ENCODE measurements at regions not wholly inside any gene's neighbourhood (a gene's known extent, or its start where the extent isn't known, plus 50 kb on each side); places are given as distances from the start of the nearest gene placed in this dataset.

DNA sequence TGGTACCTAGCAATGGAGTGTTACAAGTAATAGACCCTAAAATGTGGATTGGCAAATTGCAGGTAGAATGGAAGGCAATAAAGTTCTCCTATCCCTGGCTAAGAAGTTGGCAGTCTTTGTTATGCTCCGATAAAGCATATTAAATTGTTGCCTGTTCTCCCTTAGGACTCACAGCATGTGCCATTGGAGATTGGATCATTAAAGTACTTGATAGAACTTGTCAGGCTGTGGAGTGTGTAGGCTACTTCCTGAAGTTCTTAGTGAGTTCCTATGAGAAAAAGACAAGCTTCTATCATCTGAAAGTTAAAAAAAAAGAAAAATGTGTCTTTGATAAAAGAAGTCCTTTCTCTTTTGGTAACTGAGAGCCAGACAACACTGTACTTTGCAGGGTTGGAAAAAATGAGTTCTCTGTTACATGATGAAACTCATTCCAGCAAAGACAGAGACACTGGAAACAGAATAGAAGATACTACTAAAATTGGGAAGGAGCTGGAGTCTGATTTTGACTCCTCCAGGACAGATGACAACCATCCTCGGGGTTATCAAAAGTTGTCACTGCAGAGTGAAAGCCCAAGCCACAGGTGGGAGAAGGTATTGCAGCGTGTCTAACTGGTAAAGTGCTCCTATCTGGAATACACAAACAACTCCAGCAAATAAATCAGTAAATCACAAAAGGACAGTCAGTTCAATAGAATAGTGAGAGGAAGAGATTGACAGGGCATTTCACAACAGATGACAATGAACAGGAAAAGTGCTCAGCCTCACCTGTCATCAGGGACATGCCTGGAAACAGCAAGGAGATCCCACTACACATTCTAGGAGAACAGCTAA is 87.5 kb upstream of the WDR26 start:
- H3K9ac ChIP-seq (ENCODE audit: low read depth, low read length, poor library complexity, severe bottlenecking): no peak overlapping the region
- no peaks in the 10 kb centered on the region for H3F3A ChIP-seq (ENCODE audit: low read depth)
- no peaks in the 10 kb centered on the region for H4K20me1 ChIP-seq (ENCODE audit: insufficient read depth, low read length, poor library complexity, severe bottlenecking)
- no peaks in the 10 kb centered on the region for H3K36me3 ChIP-seq (ENCODE audit: insufficient read depth, low read length)
- no peaks in the 10 kb centered on the region for H3K4me1 ChIP-seq (ENCODE audit: insufficient read depth, low read length, poor library complexity, severe bottlenecking)
- no peaks in the 10 kb centered on the region for H3K79me2 ChIP-seq (ENCODE audit: insufficient read depth, low read length)
- no peaks in the 10 kb centered on the region for H3K9me2 ChIP-seq (replicated peaks; ENCODE audit: low read depth, low read length)
- no peak overlapping the region for H3K4me2 ChIP-seq (ENCODE audit: low read depth, low read length, poor library complexity, severe bottlenecking)
- H3K9me3 ChIP-seq (ENCODE audit: insufficient read depth, low read depth, low read length): no peaks in the 10 kb centered on the region
- TF ChIP-seq EZH2phosphoT487 (IDR thresholded peaks at IDR 0.05; ENCODE audit: borderline replicate concordance): no peak
- TF ChIP-seq, protein P1, sequence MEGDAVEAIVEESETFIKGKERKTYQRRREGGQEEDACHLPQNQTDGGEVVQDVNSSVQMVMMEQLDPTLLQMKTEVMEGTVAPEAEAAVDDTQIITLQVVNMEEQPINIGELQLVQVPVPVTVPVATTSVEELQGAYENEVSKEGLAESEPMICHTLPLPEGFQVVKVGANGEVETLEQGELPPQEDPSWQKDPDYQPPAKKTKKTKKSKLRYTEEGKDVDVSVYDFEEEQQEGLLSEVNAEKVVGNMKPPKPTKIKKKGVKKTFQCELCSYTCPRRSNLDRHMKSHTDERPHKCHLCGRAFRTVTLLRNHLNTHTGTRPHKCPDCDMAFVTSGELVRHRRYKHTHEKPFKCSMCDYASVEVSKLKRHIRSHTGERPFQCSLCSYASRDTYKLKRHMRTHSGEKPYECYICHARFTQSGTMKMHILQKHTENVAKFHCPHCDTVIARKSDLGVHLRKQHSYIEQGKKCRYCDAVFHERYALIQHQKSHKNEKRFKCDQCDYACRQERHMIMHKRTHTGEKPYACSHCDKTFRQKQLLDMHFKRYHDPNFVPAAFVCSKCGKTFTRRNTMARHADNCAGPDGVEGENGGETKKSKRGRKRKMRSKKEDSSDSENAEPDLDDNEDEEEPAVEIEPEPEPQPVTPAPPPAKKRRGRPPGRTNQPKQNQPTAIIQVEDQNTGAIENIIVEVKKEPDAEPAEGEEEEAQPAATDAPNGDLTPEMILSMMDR (conservative IDR thresholded peaks at IDR 0.05; ENCODE audit: low read length): no peak; the same call in 1 of the 2 replicates
- H3K4me3 ChIP-seq (ENCODE audit: low read length, poor library complexity, severe bottlenecking): no peak overlapping the region
- H3K27me3 ChIP-seq (ENCODE audit: insufficient read depth, low read length, poor library complexity, severe bottlenecking): no peaks in the 10 kb centered on the region
- no peak overlapping the region for H2AFZ ChIP-seq (ENCODE audit: low read length)

DNA sequence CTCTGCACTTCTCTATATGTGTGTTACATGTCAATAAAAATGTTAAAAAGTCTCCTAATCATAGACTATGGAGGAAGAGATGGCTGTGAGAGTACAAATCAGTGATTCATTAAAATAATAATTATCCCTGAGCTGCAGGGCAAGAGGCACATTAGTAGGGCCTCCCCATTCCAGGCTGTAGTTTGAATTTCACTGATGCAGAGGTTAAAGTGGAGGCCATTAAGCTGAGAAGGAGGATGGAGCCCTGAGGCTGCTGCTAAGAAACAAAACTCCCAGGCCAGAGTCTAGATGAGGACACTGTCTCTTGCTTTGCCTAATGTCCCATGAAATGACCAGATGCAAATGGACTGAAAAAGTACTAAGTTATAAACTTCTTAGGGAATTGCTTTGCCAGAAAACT is 89.1 kb upstream of the WDR26 start:
- Histone ChIP-seq H3K4me2 (ENCODE audit: low read depth, low read length, poor library complexity, severe bottlenecking) (no peak overlapping the region), H3K27me3 (ENCODE audit: insufficient read depth, low read length, poor library complexity, severe bottlenecking) (no peaks in the 10 kb centered on the region), H3K9me2 (replicated peaks; ENCODE audit: low read depth, low read length) (no peaks in the 10 kb centered on the region), H3K36me3 (ENCODE audit: insufficient read depth, low read length) (no peaks in the 10 kb centered on the region), H4K20me1 (ENCODE audit: insufficient read depth, low read length, poor library complexity, severe bottlenecking) (no peaks in the 10 kb centered on the region), H3K4me1 (ENCODE audit: insufficient read depth, low read length, poor library complexity, severe bottlenecking) (no peaks in the 10 kb centered on the region), H3F3A (ENCODE audit: low read depth) (no peaks in the 10 kb centered on the region), H3K4me3 (ENCODE audit: low read length, poor library complexity, severe bottlenecking) (no peak overlapping the region), H2AFZ (ENCODE audit: low read length) (no peak overlapping the region), H3K79me2 (ENCODE audit: insufficient read depth, low read length) (no peaks in the 10 kb centered on the region), H3K9ac (ENCODE audit: low read depth, low read length, poor library complexity, severe bottlenecking) (no peak overlapping the region), H3K9me3 (ENCODE audit: insufficient read depth, low read depth, low read length) (no peaks in the 10 kb centered on the region)
- no peak for TF ChIP-seq EZH2phosphoT487 (IDR thresholded peaks at IDR 0.05; ENCODE audit: borderline replicate concordance)
- TF ChIP-seq, protein P1 (conservative IDR thresholded peaks at IDR 0.05; ENCODE audit: low read length): no peak

DNA sequence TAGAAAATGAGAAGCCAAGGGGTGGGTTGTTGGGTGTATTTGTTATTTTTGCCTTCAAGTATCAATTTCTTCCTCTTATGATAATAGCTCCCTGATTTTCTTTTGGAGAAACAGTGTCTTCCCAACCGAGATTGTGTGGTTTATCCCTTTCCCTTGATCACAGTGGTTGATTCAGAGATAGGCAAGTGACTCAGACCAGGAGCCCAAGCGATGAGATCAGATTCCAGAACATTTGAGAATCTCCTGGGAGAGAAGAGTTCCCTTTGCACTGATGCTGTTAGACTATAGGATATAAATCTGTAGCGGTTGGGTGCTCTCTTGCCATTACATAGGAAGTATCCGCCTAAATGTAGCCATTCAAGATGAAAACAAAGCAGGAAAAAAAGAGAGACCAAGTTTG is 90.1 kb upstream of the WDR26 start:
- Histone ChIP-seq H2AFZ (ENCODE audit: low read length) (no peak overlapping the region), H3K4me3 (ENCODE audit: low read length, poor library complexity, severe bottlenecking) (no peak overlapping the region), H4K20me1 (ENCODE audit: insufficient read depth, low read length, poor library complexity, severe bottlenecking) (no peaks in the 10 kb centered on the region), H3F3A (ENCODE audit: low read depth) (no peaks in the 10 kb centered on the region), H3K79me2 (ENCODE audit: insufficient read depth, low read length) (no peaks in the 10 kb centered on the region), H3K36me3 (ENCODE audit: insufficient read depth, low read length) (no peaks in the 10 kb centered on the region), H3K27me3 (ENCODE audit: insufficient read depth, low read length, poor library complexity, severe bottlenecking) (no peaks in the 10 kb centered on the region), H3K9me3 (ENCODE audit: insufficient read depth, low read depth, low read length) (no peaks in the 10 kb centered on the region), H3K4me2 (ENCODE audit: low read depth, low read length, poor library complexity, severe bottlenecking) (no peak overlapping the region), H3K9ac (ENCODE audit: low read depth, low read length, poor library complexity, severe bottlenecking) (no peak overlapping the region), H3K9me2 (replicated peaks; ENCODE audit: low read depth, low read length) (no peaks in the 10 kb centered on the region), H3K4me1 (ENCODE audit: insufficient read depth, low read length, poor library complexity, severe bottlenecking) (no peaks in the 10 kb centered on the region)
- no peak for TF ChIP-seq EZH2phosphoT487 (IDR thresholded peaks at IDR 0.05; ENCODE audit: borderline replicate concordance)
- TF ChIP-seq, protein P1 (conservative IDR thresholded peaks at IDR 0.05; ENCODE audit: low read length): no peak
